ENCODE measurements at regions not wholly inside any gene's neighbourhood (a gene's known extent, or its start where the extent isn't known, plus 50 kb on each side); places are given as distances from the start of the nearest gene placed in this dataset.

GRCh38 chr10:110355141-110355831 is 50.6 kb upstream of the SMNDC1 start:
- DNase-seq, result no peak

- no peak for DNase-seq
Measured at GRCh38 chr10:110355922-110356627, 51.4 kb upstream of the SMNDC1 start.

DNA sequence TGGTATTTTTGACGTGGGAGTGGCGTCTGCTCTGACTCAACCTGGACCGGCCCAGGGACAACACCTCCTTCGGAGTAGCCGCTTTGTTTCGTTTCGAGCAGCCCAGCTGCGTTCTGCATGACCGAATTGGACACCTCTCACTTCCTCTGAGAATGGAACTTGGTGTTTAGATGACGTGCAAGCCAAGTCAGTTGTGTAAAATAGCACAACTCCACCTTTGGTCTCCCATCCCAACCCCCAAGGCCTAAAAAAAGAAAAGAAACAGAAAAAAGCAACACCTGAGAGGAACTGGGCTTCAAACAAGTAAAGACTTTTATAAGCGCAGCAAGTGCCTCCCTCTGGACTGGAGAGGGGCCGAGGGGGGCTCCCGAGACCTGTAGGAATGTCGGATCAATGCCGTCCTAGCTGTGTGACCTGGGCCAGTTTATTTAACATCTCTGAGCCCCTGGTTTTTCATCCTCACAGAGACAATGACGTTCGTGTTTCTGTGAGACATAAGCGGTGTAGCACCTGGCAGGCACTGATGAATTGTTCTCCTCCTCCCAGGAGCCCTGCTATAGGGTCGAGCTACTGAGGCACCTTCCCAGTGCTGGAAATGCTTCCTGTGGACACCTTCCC is 52.0 kb upstream of the SMNDC1 start:
- DNase-seq, result peak; percentile 53

GRCh38 chr10:110357252-110357780 is 52.6 kb upstream of the SMNDC1 start:
- peak; percentile 61 for DNase-seq

- DNase-seq, result no peak
Measured at GRCh38 chr10:110357871-110358270, 53.2 kb upstream of the SMNDC1 start.

DNA sequence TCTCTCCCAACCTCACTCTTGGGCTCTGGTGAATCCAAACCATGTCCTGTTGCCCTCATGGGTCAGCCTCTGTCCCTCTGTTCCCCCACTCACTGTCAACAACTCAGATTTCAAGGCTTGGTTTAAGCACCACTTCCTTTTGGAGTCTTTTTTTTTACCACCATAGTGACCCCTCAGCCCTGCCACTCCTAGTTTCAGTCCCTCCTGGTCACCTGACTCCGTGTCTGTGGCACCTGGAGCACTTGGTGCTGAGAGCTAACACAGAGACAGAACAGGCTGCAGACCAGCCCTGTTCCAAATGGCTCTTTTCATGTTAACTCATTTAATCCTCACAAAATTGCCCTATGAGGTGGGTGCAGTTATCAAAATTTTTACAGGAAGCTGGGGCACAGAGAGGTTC is 53.6 kb upstream of the SMNDC1 start:
- no peak for DNase-seq

- no peak for DNase-seq
Measured at GRCh38 chr10:110358869-110359629, 54.3 kb upstream of the SMNDC1 start.

DNA sequence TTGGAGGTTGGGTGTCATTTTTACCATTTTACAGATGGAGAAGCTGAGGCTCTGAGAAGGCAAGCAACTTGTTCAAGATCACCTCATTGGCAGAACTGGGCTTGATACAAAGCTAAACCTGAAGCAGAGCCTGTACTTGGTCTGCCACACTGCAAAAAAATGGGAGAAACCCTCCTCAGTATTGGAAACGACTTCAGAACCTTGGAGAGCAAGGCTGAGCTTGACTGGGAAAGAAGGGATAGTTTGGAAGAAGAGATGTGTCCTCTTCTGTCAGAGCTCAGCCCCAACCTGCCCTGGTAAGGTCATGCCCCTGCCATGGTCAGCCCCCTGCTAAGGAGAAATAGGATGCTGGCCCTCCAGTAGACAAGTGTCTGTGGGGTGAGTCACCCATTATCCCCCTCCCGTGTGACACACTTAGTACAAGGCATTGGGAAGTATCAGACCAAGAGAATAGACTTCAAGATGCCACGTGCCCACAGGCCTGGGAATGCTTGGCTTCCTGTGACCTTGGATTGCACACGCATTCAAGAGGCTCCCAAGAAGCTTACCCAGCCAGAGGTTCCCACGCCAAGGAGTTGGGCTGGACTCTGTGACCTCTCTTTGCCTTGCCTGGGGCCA is 56.2 kb upstream of the SMNDC1 start:
- DNase-seq, result no peak

GRCh38 chr10:110361800-110362456 is 57.2 kb upstream of the SMNDC1 start:
- DNase-seq, result no peak

DNA sequence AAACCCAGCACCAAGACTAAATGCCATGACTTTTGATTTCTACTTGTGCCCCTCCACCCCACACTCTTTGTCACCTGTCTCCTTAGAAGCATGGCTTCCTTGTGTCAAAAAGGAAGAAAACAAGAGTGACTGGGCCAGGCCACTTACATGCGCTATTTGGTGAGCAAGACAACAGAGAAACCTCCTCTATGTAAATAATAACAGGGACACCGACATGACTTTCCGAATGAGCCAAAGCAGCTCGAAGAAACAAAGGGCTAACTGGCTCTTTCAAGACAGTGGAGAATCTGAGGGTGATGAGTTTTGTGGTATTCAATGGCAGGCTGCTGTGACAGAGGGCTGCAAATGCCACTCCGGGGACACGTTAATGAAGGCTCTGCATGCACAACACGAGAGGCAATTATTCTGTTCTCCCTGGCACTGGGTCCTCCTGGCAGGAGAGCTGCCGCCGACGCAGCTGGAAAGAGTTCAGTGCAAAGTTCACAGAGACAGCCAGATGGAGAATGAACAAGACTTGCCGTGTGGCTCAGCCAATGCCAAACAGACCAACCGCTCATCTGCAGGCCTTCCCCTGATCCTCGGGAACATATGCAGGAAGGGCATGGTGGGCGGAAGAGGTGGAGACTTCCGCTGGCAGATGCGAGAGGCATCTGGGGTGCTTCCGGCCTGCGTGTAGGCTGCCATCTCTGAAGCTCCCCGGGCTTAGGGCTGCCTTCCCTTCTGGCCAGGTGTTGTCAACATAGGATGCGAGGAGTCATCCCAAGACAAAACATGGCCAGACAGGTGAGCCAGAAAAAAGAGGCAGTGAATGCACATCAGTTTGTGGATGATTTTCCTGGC is 59.1 kb upstream of the SMNDC1 start:
- no peak for DNase-seq

GRCh38 chr10:110364531-110364937 is 59.8 kb upstream of the SMNDC1 start:
- DNase-seq, result peak; percentile 60

DNA sequence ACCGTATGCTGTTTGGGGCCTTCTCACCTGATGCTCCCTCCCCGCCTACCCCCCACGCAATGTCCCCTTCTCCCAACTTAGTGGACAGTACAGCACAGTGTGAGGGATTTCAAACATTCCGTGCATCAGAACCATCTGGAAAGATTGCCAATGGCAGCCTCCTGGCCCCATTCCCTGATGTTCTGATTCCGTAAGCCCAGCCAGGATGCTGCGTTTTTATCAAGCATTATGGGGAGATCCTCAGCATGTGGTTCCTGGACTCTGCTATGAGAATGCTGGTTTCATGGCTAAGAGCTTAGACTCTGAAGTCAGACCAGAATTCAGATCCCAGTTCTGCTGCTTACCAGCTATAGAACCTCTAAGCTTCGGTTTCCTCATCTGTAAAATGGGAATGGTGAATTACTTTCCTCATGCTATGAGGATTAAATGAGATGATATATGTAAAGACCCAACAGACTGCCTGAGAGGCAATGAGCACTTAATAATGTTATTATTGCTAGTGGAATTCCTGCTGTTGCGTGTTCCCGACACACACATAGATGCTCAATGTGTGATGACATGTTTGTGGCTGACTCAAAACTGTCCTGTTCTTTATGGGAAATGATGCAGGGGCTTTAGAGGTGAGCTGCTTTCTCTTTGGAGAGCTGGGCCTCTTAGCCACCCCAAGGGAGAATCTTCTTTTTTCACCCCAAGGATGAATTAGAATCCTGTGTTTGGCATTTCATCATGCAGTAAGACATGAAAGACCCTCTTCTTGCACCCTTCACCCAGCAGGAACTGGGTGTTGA is 60.8 kb upstream of the SMNDC1 start:
- DNase-seq, result no peak

DNA sequence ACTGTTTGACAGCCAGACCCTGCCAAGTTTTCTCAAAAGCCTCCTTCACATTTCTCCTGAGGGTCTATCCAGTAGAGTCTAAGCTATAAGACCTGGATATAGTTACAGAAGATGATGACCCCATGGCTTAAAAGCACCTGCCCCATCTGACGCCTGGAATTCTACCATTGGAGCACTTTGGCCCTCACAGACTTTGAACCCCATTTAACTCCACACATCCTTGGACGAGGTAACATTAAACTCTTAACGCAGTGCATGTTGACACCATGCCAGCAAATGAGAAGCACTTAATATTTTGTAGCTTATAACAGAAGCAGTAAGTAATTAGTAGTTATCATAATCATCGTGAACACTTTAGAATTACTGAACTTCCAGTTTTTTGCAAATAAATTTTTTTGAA is 61.9 kb upstream of the SMNDC1 start:
- DNase-seq, result no peak

- DNase-seq, result no peak
Measured at GRCh38 chr10:110368002-110368401, 63.3 kb upstream of the SMNDC1 start.

DNA sequence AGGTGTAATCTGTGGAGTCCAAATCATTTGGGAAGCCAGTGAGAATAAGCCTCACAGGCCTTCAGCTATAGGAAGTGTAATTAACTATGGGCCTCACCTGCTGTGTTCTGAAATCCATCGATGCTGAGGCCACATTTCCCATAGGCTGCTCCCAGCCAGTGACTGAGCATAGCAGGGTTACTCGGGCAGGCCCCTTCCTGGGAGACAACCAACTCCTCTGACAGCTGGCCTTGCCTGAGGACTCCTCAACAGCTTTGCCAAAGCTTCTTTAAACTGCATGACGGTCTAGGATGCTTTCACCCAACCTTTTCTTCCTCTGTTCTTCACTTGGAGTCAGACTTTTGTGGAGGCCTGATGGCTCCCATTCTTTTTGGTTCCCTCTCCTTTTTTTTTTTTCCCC is 63.8 kb upstream of the SMNDC1 start:
- DNase-seq, result no peak

DNA sequence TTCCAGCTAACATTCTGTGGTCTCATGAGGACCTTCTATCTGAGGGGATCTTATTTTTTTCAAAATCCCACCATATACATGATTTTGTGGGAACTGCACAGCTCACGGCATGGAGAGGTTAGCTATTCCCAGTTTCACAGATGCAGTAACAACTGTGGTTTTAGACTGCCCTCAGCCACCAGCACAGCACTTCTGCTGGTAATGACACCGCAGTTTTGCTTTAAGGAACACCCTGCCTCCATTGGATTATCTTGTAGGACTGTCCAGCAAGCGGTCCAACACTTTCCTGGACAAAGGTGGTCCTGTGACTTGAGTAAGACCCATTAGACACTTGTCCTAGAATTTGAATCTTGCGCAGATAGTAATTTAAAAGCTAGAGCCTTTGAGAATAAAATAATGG is 65.3 kb upstream of the SMNDC1 start:
- no peak for DNase-seq

GRCh38 chr10:110372656-110373055 is 67.9 kb upstream of the SMNDC1 start:
- DNase-seq, result no peak

- no peak for DNase-seq
Measured at GRCh38 chr10:110373059-110373458, 68.3 kb upstream of the SMNDC1 start.

DNA sequence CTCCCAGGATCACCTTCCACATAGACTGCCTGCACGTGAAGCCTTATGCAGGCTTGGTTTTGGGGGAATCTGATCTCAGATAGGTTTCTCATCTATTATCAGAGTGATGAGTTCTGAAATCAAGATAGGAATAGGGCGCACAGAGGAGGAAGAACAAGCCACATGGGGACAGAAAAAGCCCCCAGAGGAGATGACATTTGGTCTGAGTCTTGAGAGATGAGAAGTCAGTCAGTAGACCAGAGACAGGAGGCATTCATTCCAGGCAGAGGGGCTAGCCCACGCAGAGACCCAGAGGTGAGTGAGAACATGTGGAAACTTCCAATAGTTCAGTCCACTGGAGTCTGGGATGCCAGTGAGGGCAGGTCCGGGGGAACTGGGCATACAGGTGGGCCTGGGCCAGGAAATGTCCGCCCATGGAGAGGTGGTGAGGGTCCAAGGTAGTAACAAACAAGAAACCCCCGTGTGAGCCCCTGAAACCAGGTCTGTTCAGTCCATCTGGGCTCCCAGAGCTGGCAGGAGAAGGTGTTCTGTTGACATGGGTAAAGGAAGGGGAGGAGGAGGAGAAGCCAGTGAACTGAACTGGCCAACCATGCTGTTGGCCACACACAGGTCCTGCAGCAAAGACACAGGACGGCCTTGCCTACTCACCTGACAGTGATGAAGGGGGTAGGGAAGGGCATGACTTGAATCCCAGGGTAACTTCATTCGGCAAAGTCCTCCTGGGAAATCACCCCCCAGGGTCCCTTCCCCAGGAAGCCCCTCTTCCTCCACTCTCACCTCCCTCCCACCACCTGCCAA is 69.3 kb upstream of the SMNDC1 start:
- no peak for DNase-seq

DNA sequence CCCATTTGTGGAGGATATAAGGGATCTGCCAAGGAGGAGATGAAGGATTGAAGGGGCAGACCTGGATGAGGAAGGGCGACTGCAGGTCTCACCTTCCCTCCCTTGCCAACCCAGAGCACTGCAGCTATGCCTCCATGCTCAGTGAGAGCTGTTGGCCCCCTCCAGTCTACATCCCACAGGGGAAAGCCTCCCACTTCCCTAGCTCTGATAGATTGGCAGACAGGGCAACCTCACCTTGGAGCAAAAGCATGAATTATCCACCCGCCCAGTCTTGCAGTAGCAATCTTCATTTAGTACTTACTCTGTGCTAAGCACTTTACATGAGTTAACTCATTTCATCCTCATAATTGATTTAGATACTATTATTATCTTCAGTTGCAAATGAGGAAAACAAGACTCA is 70.4 kb upstream of the SMNDC1 start:
- no peak for DNase-seq
